ENCODE measurements at regions not wholly inside any gene's neighbourhood (a gene's known extent, or its start where the extent isn't known, plus 50 kb on each side); places are given as distances from the start of the nearest gene placed in this dataset.
"Not testable (repeated sequence)": the region's sequence is repeated elsewhere in the genome, so short reads cannot be mapped to it uniquely, and the experiment has no call there.

- no peak for DNase-seq (ENCODE audit: low read depth)
Observed at GRCh38 chr22:47613606-47614350, 851.3 kb downstream of the TBC1D22A start.

- not testable (repeated sequence) for DNase-seq (ENCODE audit: low read depth)
Observed at GRCh38 chr22:47613181-47613580, 850.7 kb downstream of the TBC1D22A start.

DNA sequence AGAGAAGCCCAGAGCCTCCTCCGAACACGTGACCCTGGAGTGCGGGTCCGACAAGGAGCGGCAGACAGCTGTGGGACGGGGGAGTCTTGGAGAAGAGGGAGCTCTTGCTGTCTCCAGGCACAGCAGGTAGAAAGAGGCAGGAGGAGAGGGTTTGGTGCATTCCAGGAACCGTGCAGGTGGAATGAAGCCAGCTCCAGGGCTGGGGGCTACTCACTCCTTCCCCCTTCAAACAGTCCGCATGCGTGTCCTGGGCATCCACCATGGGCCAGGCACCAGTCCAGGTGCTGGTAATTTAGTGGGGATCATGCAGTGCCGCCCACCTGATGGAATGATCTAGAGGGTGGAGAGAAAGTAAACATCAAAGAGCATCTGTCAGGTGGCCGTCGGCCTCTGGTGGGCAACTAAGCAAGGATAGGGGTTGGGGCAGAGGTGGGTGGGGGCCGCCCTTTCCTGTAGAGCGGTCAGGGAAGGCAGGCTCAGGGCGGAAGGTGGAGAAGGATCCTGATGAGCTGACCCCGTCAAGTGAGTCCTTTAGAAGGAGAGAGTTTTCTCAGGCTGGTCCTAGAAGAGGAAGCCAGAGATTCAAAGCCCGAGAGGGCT lies 850.0 kb downstream of the TBC1D22A start:
- DNase-seq (ENCODE audit: low read depth) = no peak

GRCh38 chr22:47610764-47611163 lies 848.3 kb downstream of the TBC1D22A start:
- DNase-seq (ENCODE audit: low read depth) = no peak

- DNase-seq (ENCODE audit: low read depth) = no peak
Observed at GRCh38 chr22:47610281-47610680, 847.8 kb downstream of the TBC1D22A start.

DNA sequence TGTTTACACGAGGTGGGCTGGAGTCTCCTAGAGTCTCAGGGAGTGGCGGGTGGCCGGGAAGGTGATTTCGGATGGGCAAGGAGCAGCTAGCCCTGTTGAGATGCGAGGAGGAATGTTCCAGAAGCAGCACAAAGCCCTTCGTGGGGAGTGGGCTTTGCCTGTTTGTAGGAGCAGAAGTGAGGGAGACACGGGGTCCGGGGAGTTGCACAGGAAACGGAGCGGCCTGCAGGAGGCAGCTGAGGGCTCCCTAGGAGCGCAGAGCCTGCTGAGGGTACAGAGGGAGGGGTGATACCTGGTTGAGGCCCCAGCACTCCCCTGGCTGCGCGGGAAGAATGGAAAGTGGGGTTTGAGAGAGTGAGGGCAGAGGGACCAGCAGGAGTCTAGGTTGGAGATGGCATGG lies 847.2 kb downstream of the TBC1D22A start:
- DNase-seq (ENCODE audit: low read depth) = no peak

DNA sequence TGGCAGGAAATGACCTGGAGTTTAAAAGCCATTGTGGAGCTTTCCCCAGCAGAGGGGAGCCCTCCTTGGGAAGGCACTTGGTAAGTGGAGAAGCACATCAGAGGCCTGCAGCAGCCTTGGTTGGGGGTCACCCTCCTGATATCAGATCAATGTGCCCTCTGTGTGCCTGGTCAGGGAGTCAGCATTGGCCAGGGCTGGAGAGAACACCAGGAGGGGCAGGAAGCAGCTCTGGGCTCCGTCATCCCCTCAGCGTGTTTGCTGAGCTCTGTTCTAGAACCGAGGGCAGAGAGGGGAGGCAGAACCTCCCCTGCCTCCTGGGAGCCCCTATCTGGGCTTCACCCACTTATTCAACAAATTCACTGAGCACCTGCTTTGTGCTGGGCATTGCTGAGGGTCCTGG lies 846.0 kb downstream of the TBC1D22A start:
- DNase-seq (ENCODE audit: low read depth) = no peak

DNA sequence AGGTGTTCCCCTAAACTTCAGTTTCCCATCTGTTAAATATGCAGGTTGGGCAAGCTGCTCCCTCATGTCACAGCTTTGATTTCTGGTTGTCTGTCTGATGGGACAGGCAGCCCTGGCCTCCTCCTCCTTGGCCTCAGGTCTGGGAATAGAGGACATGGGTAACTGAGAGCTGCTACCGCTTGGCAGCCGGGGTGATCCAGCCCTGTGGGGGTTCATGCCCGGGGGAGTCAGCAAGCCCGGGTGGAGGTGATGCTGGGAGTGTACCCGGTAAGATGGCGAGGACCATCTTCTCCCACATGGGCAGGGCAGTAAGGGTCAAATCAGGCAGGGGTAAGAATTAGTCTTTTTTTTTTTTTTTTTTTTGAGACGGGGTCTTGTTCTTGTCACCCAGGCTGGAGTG lies 845.0 kb downstream of the TBC1D22A start:
- no peak for DNase-seq (ENCODE audit: low read depth)

- DNase-seq (ENCODE audit: low read depth) = no peak
Observed at GRCh38 chr22:47606426-47606825, 844.0 kb downstream of the TBC1D22A start.

- DNase-seq (ENCODE audit: low read depth) = no peak
Observed at GRCh38 chr22:47605886-47606285, 843.4 kb downstream of the TBC1D22A start.

DNA sequence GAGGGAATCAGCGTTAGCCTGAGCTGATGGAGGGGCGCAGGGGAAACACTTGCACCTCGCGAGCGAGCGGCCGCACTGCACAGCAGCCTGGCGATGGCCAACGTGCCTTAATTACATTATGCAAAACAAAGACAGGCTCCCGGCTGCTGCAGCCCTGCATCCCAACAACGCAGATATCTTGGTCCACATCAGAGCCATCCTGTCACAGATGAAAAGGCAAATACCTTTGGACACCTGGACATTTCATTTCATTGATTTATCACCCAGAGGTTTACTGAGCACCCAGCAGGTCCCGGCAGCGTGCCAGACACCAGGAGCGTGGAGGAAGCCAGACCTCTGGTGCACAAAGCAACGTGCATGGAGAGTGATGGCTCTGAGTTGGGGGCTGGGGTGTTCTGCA lies 843.0 kb downstream of the TBC1D22A start:
- DNase-seq (ENCODE audit: low read depth) = no peak

DNA sequence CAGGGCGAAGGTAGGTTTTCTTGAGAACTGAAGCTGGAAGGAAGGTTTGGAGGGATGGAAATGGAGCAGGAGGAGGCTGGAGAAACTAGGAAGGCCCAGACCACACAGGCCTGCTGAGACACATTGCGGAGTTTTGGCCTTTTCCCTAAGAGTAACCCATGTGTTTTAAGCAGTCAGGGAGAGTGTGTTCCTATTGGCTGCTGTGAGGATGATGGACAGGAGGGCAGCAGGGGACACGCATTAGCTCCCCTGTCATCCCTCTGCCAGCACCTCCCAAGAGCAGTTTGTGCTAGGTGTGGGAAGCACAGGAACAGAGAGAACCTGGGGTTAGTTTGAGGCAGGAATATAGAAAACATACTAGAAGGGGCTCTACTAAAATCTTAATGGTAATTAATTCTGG lies 842.1 kb downstream of the TBC1D22A start:
- no peak for DNase-seq (ENCODE audit: low read depth)

DNA sequence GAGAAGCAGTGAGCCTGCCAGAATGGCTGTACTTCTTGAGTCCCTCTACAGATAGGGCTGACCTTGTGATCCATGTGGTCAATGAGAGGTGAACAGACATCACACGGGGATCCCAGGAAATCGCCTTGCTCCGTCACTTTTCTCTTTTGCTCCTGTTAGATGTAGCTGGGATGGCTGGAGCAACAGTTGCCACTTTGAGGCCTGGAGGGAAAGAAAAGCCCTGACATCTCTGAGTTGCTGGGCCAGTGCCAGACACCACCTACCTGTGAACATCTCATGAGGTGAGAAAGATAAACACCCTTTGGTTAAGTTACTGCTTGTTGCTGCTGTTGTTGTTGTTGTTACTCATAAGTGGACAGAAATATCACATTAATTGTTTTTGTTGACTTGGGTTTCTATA lies 840.3 kb downstream of the TBC1D22A start:
- DNase-seq (ENCODE audit: low read depth) = no peak

GRCh38 chr22:47601666-47602065 lies 839.2 kb downstream of the TBC1D22A start:
- no peak for DNase-seq (ENCODE audit: low read depth)

GRCh38 chr22:47600791-47601625 lies 838.6 kb downstream of the TBC1D22A start:
- no peak for DNase-seq (ENCODE audit: low read depth)

GRCh38 chr22:47600281-47600680 lies 837.8 kb downstream of the TBC1D22A start:
- DNase-seq (ENCODE audit: low read depth) = no peak

DNA sequence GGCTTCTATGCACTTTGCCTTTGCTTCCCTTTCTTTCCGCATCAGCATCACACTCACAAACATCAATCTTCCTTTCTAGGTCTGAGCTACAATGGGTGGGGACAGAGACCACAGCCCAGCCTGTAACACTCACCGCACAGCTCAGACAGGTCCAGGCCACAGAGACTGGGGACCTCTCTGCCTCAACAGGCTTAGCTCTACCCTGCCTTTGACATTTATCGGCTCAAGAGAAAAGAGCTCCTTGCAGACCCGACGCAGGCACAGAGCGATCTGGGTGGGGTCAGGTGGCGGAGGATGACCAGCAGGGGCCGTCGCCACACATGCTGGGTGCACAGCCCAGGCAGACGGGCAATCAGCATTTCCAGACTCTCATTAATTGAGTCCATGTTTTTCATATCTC lies 837.3 kb downstream of the TBC1D22A start:
- DNase-seq (ENCODE audit: low read depth) = no peak

DNA sequence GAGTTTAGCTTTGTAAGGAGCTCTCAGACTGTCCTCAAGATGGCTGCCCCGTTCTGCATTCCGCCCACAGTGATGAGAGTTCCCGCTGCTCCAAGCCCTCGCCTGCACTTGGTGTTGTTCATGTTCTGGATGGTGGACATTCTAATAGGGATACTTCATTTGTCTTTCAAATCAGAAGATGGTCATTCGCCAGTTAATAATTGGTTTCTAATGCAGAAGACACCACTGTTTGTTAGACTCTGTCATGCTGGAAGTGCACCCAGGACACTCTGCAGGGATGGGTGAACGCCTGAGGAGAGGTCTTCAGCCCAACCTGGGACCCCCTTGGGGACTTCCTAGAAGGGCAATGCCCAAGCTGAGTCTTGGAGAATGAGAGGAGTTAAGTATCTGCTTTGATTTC lies 836.4 kb downstream of the TBC1D22A start:
- no peak for DNase-seq (ENCODE audit: low read depth)

DNA sequence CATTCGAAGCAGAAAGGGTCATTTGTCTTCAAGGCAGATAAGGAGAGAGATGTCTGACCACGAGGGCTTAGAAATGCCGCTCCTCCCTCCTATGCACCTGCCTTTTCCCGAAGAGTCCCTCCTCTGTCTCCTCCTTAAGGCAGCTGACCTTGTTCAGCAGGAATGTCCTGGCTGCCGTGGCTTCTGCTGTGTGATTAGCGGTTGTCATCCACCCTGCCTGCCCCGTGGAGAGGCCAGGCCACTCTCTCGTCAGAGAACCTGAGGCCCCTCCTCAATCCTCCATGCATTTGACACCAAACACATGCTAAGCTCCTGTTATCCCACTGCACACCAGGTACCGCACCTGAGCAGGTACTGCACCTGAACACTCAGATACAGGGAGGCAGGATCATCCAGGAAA lies 834.6 kb downstream of the TBC1D22A start:
- no peak for DNase-seq (ENCODE audit: low read depth)

GRCh38 chr22:47596176-47596690 lies 833.8 kb downstream of the TBC1D22A start:
- DNase-seq (ENCODE audit: low read depth) = no peak

DNA sequence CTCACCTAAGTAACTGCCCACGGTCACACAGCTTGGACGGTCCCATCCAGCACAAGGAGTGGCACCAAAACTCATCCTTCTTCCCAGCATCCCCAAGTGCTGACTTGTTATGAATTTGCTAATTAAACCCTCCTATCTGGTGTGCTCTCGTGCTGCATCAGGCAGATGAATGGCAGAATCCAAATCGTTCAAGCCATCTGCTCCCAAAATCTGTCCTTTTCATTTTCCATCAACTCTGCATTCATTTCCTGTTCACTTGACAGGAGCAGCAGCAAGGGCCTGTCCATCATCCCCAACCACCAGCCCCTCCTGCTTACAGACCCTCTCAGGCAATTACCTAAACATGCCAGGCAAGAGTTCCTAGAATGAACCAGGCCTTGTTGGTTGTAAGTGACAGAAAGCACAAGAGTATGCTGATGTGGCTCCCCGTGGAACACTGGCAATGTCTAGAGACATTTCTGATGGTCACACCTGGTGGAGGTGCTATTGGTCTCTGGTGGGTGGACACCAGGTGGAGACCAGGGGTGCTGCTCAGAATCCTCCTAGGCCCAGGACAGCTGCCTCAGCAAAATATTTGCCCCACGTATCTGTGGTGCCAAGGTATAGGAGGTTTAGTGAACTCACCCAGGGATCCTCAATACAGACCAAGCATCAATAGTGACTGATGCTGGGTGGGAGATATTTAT lies 832.5 kb downstream of the TBC1D22A start:
- no peak for DNase-seq (ENCODE audit: low read depth)

DNA sequence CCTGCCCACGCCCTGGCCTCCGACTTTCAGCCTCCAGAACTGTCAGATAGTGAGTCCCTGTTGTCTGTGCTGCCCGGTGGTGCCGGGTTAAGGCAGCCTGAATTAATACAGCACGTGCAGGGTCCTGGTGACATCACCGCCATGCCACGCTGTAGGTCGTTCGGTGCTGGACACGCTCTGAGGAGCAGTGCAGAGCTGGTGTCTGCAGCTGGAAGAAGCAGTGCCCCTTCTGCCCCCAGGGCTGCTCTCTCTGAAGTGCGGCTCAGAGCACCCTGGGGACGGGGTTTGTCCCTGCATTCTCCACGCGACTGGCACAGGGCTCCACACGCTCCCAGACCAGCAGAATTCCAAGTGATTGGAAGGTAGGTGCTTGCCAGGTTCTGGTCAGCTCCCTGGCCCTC lies 831.5 kb downstream of the TBC1D22A start:
- no peak for DNase-seq (ENCODE audit: low read depth)

Measured in activated T-helper 1 cell treated with Interleukin-2 at 50 U/mL for 16 hours (primary cell).